ENCODE measurements at regions not wholly inside any gene's neighbourhood (a gene's known extent, or its start where the extent isn't known, plus 50 kb on each side); places are given as distances from the start of the nearest gene placed in this dataset.

DNA sequence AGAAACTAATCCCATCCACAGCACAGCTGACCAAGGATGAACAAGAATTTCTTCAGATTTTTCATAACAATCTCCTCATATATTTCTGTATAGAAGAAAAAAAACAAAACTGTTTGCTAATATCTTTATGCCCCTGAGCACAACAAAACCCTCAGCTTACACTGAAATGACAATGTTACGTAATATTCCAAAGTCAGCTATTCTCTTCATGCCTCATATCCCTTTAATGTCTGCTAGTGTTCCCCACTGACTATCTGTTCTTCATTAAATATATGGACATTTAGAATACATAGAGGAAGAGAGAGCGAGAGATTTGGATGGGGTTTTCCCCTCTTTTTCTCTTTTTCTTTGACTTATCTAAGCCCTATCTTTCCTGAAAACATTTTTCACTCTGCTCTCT, 87.9 kb upstream of the GULP1 start:
- TF ChIP-seq, protein P1, sequence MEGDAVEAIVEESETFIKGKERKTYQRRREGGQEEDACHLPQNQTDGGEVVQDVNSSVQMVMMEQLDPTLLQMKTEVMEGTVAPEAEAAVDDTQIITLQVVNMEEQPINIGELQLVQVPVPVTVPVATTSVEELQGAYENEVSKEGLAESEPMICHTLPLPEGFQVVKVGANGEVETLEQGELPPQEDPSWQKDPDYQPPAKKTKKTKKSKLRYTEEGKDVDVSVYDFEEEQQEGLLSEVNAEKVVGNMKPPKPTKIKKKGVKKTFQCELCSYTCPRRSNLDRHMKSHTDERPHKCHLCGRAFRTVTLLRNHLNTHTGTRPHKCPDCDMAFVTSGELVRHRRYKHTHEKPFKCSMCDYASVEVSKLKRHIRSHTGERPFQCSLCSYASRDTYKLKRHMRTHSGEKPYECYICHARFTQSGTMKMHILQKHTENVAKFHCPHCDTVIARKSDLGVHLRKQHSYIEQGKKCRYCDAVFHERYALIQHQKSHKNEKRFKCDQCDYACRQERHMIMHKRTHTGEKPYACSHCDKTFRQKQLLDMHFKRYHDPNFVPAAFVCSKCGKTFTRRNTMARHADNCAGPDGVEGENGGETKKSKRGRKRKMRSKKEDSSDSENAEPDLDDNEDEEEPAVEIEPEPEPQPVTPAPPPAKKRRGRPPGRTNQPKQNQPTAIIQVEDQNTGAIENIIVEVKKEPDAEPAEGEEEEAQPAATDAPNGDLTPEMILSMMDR (conservative IDR thresholded peaks at IDR 0.05; ENCODE audit: low read length) = no peak
- TF ChIP-seq EZH2phosphoT487 (IDR thresholded peaks at IDR 0.05; ENCODE audit: borderline replicate concordance, low read depth, low read length) = no peak

Data from OCI-LY7 (cell line).